GM21529 (cell line): ENCODE measurements at regions not wholly inside any gene's neighbourhood (a gene's known extent, or its start where the extent isn't known, plus 50 kb on each side); places are given as distances from the start of the nearest gene placed in this dataset.
A peak's percentile ranks its signal among the peaks of the same experiment; 100 is the strongest.

ENCODE experiments used
- ATAC-seq: cut with Tn5 transposase; IDR thresholded peaks from one replicate; pipeline ENCODE4 v1.9.1; 2021; ENCODE audit not compliant: unreplicated experiment

DNA sequence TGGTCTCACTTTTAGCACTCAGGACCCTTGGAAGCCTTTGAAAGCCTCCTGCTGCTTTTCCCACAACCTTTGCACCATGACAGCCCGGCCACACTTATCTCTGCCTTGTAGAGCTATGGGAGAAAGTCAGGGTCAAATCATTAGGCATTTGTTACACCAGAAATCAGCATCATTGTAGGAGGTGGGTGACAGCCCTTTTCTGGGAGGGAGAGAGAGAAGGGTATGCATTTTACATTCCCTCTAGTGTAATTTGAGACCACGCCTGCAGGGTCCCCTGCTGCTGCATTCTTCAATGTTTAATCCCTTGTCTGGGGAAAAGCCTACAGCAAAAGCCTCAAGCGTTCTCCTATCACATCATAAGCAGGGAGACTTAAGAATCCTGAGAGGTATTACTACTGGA, 766.8 kb upstream of the FAM98A start:
- no peak for ATAC-seq

DNA sequence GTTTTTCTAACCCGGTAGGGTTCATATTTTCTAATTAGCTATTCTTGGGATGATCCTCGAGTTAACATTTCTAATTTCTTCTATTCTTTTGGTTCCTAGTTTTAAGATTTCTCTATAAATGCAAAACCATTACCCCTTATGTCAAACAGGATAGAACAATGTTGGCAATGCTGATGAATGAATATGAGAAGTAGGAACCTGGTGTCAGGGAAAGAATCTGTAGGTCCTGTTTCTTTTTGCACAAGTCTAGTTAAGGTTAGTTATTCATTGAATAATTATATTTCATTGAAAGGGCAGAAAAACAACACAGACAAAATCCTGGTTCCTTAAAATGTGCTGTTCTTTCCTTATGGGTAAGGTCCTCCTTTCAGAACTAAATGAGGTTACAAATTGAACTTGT, 766.4 kb upstream of the FAM98A start:
- ATAC-seq: no peak

DNA sequence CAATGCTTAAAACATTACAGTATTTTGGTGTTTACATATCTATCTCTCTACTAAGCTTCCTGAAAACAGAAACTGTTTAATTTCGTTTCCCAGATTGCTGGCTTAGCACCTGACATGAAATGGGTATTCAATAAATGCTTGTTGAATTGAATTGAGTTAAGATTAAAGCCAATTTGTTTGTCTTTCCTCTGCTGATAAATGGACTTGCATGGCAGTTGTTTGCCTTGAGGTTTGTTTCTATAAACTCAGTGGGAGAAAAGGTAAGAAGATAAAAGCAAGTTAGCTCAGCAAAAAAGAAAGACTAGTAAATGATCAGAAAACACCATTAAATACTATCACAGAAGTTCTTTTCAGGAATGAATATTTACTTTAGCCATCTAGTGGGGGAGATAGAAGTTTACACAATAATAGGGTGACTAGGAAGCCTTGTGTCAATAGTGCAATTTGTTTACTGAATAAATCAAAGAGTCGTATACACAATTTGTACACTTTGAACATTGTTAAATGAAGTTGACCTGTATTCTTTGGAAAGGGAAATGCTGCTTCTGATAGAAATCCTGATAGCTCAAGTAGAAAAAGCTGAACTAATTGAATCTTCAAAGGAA, 754.5 kb upstream of the FAM98A start:
- ATAC-seq: no peak

DNA sequence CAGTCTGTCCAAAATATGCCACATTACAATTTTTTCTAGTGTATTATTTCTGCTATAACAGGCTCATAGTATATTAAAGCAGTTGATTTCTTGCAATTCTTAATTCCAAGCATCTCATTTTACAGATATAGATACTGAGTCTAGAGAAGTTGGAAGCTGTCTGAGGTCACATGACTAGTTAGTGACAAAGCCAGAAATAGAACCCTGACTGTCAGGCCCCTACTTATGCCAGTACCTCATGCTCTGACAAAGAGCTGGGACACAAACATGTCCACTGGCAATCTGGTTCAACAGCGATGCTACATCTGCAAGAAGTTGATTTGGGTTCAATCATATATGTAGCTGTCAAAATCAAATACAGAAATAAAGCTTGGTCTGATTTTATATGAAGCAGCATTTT, 750.4 kb upstream of the FAM98A start:
- no peak for ATAC-seq

DNA sequence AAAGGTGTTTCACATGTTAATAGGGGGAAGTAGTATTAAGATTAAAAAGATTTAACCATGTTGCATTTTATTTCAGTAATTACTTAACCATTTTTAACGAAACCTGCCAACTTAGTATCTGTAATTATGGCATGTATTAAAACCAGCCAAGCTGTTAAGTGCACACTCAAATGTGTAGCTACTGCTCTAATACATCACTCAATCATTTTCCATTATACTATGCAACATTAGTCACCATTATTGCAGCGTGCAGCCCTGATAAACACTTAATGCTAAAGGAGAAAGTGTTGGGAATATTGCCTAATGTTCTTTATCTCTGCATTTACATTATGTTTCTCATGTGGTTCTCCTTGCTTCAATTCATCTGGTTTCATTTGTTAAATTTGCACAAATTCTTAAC, 745.9 kb upstream of the FAM98A start:
- ATAC-seq: no peak

DNA sequence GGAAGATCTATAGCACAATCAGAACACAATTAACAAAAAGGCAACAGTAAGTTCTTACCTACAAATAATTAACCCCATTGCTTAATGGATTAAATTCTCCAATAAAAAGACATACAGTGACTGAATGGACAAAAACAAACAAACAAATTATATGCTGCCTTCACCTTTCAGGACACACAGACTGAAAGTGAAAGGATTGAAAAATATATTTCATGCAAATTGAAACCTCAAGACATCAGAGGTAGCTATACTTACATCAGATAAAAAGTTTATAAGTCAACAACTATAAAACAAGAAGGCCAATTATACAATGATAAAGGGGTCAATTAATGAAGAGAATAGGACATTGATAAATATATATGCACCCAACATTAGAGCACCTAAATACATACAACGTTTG, 741.2 kb upstream of the FAM98A start:
- ATAC-seq: no peak

DNA sequence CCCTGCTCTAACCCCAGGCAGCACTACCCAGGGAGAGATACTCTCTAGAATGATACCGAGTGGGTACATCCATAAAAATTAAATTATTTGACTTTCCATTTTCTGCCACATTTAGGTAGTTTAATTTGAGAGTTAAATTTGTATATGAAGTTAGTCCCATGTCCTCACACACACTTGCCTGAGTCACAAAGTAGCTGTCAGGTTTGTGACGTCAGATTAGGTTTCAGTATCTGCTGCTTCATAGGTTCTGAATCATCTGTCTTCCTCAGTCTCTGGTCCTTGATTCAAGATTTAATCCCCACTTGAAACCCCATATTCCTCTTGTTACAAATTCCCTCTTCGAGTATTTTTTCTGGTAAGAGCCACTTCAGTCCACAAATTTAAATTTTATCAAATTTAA, 738.6 kb upstream of the FAM98A start:
- no peak for ATAC-seq

DNA sequence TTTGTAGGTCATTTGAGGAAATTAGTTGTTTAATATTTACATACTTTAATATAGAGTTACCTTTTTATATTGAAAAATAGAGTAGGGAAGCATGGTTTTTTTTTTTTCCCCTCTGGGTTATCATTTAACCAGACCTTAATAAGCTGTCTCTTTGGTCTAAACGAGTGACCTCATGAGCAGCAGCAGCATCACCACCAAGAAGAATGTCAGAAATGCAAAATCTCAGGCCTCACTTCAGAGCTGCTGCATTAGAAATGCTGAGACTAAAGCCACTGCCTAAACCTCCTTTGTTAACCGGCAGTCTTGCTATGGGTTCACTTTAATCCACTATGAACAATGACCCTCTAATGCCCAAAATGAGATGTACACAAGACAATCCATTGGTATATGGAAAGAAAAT, 733.7 kb upstream of the FAM98A start:
- ATAC-seq: no peak

DNA sequence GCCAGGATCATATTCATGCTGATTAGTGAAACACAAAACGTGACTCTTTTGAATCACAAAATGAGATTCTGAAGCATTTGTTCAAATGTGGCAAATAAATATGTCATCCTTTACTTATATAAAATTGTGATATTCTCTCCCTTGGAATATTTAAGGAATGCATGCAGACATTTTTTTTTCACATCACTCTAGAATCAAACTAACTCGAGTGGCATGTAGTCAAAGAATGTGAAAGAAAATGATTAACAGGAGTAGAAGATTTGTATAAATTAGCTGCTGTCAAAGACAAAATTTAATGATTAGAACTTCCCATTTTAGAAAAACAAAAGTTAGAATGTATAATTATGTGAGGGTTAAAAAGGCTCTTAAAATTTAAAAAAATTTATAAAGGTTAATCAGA, 721.0 kb upstream of the FAM98A start:
- ATAC-seq: no peak

DNA sequence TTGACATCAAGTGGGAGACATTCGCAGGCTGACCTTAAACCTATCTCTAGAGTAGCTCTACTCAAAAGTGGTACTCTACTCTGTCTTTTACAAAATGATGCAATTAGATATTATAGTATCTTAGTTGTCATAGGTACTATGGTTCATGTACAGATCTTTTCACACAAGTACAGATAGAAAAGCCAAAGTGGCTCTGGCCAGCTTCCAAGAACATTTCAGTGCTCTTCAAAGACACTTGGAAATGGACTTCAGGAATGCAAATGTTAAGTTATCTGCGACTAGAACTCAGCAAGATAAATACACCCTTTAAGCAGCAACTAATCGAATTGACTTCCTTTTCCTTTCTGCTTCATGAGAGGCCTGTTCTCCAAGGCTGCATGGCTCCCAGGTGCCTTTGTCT, 718.7 kb upstream of the FAM98A start:
- no peak for ATAC-seq

DNA sequence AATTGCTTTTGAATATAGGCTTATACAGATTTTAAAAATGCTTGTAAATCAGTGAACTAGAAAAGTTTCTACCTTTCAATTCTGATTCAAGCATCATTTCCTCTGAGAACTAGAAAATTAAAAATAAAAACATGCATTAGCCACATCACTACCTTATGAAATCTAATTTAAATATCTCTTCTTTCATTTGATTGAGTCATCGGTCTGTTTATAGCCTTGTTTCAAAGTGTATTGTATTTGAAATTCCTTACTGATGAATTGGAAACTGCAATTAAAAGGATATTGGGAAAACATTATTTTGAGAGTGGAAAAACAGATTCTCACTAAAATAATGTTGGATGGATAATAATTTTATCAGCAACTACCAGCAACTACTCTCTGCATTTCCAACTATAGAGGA, 717.7 kb upstream of the FAM98A start:
- ATAC-seq: no peak

DNA sequence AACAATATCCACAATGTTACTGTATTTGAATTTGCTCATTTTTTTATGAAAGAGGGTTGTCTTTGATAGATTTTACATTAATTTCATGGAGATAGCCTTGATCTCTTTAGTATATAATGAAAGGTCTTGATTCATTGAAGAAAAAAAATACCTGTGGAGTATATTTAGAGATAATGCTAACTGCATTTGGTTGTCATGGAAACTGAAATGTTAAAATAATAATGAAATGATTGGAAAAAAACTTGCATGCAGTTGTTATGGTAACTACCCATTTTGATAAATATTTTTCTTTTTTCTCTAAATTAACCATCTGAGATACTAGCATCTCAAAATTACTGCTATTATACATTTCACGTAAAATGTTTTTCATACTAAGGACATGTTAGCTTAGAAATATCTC, 712.7 kb upstream of the FAM98A start:
- no peak for ATAC-seq

DNA sequence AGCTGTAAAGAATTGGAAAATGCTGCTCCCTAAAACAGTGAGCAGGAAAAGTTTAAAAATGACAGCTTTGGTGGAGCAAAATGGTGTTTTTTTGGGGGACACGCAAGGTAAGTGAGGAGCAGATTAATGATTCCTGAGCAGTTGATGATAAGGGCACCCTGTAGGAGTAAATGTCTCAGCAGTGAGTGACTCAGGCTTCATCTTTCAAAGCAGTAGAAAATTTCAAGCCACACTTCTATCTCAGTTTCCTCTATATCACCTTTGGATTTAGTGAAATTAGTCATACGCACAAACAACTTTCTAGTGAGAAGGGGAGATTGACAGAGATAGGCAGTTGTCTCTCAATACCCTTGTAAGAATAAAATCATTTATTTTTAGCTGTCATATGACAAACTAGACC, 709.0 kb upstream of the FAM98A start:
- ATAC-seq: no peak

DNA sequence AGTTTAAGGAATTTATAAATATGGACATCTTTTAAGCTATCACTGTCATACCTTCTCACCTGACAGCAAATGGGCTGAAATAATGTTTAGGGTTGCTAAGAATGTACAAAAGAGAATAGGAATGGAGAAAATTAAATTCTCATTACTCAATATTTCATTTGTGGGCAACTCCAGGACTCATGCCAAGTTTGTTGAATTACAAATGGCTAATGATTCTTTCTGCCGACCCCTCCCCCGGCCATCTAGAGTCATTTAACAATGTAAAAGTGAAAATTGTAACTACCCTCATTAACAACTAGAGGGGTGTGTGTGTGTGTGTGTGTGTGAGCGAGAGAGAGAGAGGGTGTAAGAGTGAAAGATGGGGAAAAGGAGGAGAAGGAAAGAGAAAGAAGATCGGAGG, 708.5 kb upstream of the FAM98A start:
- no peak for ATAC-seq

DNA sequence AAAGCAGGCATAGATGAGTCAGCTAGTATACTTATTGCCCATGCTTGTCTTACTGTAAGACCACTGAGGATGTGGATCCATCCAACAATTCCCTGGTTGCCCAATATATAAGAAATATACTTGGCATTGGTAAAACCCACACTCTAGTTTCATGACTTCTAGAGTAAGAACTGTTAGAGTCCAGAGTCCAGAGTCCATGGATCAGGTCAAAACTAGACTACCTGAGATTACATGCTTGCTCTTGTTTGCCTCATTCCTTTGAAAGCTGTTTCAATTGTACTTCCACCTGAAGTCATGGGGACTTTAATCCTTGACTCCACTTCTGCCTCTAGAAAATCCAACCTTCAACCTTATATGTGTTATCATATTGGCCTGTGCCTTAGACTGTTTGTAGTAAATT, 707.6 kb upstream of the FAM98A start:
- no peak for ATAC-seq

DNA sequence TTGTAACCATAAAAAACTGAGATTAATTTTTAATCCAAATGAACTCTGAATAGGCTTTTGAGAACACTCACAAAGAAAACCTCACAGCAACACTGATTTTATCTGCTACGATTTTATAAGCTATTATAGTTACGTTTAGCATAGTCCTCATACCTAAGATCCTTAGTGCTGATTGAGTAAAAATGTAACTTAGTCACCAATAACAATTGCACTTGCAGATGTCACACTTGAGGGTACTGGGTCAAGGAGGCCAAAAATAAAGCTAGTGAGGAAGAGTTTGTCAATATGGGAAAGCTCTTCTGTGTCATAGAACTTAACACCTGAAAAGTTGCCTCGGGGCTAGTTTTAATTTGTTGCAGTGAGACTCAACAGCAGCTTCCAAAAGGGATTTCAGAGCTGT, 706.5 kb upstream of the FAM98A start:
- no peak for ATAC-seq

DNA sequence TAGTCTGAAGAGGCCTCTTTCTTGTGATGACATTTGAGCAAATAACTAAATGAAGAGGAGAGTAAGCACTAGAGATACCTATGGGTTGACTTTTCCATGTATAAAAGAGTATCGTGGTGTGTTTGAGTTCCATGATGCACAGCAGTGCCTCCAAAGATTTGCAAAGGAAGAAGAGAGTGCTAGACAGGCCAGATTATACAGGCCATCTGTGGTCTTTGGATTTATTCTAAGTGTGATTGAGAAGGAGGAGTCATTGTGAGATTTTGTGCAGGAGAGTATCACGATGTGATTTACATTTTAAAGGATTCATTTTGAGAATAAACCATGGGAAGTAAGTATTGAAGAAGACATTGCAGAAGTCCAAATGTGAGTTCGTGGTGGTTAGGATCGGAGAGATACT, 695.9 kb upstream of the FAM98A start:
- no peak for ATAC-seq

DNA sequence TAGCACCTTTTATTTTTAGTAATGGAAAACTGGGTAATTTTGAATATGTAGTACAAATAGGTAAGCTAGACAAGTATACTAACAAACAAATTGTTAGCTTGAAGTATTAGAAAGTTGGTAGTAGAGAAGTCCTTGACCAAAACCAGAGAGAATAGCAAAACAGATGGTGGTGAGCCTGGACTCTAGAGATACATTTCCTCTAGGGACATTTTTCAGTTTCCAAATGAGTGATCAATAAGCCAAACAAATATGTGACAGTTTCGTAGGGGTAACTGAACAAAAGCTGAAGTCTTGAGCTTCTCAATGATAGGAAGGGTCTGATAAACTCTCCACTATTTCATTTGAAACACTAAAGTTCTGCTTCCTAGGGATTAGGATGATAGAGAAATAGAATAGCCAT, 692.0 kb upstream of the FAM98A start:
- peak; percentile 83 for ATAC-seq

DNA sequence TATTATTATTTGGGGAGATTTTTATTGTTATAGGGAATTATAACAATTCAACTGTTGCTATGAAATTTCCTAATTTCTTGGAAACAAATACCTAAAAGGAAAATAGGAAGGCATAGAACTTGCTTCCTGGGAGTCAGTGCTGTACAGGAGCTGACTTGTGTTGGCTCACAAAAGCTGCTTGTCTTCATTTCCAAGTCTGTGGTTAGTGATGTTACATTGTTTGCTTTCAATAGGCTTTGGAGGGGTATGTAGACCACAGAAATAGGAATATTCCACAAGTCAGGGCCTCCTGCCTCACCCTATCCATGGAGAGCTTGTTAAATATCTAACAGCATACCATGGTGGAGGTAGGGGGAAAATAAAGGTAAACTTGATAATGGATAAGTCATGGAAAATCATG, 688.9 kb upstream of the FAM98A start:
- ATAC-seq: no peak

DNA sequence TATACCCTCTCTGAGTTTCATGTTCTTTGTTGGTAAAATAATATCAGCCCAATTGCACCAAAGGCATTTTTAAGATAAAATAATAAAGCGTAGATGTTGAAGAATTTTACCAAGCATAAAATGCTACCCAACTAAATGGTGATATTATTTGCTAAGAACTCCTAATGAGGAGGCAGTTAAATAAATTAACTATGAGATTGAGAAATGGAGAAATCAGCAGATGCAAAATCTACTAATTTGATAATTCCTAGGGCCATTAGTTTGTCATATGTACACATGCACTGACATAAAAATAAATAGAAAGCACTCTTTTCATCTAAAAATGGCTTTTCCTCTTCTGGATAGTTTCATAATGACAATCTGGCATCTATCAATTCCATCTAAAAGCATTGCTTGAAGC, 681.5 kb upstream of the FAM98A start:
- no peak for ATAC-seq

DNA sequence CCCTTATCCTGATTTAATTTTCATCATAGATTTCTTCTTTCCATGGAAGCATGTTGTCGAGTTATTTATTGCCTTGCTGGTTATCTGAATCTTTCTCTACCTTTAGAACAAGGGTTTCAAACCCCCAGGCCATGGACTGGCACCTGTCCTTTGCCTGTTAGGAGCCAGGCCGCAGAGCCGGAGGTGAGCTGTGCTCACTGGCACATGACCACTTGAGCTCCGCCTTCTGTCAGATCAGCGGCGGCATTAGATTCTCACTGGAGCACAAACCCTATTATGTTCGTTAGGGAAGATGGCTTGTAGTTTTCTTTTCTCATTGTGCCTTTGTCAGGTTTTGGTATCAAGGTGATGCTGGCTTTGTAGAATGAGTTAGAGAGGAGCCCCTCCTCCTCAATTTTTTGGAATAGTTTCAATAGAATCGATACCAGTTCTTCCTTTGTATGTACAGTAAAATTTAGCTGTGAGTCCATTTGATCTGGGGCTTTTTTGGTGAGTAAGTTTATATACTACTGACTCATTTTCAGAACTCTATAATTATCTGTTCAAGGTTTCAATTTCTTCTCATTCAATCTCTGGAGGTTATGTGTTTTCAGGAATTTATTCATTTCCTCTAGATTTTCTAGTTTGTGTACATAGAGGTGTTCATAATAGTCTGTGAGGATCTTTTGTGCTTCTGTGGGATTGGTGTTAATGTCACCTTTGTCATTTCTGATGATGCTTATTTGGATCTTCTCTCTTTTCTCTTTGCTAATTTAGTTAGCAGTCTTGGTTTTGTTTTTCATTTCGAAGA, 668.0 kb upstream of the FAM98A start:
- ATAC-seq: peak; percentile 95

DNA sequence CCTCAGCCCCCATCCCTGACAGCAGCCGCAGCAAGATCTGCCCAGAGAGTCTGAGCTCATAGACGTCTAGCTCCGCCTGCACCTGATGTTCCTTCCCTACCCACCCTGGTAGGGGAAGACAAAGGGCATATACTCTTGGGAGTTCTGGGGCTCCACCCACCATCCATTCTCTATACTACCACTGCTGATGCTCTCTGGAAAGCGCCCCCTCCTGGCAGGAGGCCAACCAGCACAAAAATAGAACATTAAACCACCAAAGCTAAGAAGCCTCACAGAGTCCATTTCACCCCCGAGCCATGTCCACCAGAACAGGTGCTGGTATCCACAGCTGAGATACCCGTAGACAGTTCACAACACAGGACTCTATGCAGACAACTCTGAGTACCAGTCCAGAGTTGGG, 662.6 kb upstream of the FAM98A start:
- no peak for ATAC-seq

DNA sequence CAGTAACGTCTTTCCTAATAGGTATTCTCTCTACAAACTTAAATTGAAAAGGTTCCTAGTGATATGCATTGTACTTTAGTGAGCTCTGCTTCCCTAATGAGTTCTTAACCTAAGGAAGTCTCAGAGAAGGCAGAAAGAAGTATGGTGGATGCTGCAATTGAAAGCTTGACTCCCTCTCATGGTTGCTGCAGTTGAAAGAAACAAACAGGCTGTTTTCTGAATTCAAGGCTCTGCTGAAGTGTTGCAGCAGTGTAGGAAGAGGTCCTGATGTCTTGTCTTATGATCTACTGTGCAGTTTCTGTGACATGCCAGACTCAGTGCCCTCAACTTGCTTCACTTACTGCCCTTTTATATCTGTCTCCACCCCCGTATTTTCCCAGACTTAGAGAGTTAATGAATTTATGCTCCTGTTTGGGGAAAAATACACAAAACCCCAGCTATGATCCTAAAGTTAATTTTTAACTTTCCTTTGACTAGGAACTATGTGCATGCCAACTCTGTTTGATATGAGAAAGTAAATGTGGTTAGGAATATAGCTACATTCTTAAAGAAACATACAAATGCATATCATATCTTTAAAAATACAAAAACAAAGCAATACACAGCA, 655.3 kb upstream of the FAM98A start:
- ATAC-seq: no peak
